ENCODE measurements at regions not wholly inside any gene's neighbourhood (a gene's known extent, or its start where the extent isn't known, plus 50 kb on each side); places are given as distances from the start of the nearest gene placed in this dataset.

DNA sequence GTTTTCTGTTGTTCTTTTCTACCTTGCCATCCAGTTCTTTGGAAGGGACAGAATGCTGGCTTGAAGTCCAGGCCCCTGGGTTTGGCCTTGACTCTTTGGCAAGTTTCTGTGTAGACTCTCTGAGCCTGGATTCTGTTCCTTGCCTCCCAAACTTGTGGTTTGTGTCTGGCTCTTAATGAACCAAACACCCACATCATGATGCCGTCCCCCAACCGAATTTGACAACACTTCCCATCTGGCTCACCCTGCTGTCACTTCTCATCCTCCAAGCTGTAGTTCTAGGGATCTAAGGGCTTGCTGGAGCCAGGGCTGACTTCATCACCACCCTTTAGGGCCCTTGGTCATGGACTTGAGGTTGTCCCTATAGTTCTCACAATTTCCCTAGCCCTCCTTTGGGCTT, 68.9 kb upstream of the CELF4 start:
- WGBS (ENCODE audit: insufficient coverage, low coverage, low lambda C conversion rate, missing lambda C conversion rate) = 84% methylated on average over 2 of the region's 2 CpGs
- intact Hi-C loops (cut with DNase I) = no loop called here
- Histone ChIP-seq H3K27ac (no peak overlapping the region), H3K36me3 (no peaks in the 10 kb centered on the region), H3K4me1 (no peaks in the 10 kb centered on the region), H3K27me3 (no peaks in the 10 kb centered on the region), H3K4me3 (no peak overlapping the region), H3K9me3 (no peaks in the 10 kb centered on the region)
- ATAC-seq = no peak
- DNase-seq = no peak
- TF ChIP-seq, protein P1, sequence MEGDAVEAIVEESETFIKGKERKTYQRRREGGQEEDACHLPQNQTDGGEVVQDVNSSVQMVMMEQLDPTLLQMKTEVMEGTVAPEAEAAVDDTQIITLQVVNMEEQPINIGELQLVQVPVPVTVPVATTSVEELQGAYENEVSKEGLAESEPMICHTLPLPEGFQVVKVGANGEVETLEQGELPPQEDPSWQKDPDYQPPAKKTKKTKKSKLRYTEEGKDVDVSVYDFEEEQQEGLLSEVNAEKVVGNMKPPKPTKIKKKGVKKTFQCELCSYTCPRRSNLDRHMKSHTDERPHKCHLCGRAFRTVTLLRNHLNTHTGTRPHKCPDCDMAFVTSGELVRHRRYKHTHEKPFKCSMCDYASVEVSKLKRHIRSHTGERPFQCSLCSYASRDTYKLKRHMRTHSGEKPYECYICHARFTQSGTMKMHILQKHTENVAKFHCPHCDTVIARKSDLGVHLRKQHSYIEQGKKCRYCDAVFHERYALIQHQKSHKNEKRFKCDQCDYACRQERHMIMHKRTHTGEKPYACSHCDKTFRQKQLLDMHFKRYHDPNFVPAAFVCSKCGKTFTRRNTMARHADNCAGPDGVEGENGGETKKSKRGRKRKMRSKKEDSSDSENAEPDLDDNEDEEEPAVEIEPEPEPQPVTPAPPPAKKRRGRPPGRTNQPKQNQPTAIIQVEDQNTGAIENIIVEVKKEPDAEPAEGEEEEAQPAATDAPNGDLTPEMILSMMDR (IDR thresholded peaks at IDR 0.05) = no peak
- TF ChIP-seq POLR2A (IDR thresholded peaks at IDR 0.05) = no peak

- DNase-seq (no peak), ATAC-seq (no peak)
- 56% methylated on average over 4 of the region's 4 CpGs for WGBS (ENCODE audit: insufficient coverage, low coverage, low lambda C conversion rate, missing lambda C conversion rate)
- no peaks in the 10 kb centered on the region for H3K9me3 ChIP-seq
- H3K36me3 ChIP-seq = no peaks in the 10 kb centered on the region
- H3K4me3 ChIP-seq = no peak overlapping the region
- no peak for TF ChIP-seq POLR2A (IDR thresholded peaks at IDR 0.05)
- H3K27ac ChIP-seq = no peak overlapping the region
- intact Hi-C loops (cut with DNase I) = no loop called here
- no peaks in the 10 kb centered on the region for H3K4me1 ChIP-seq
- H3K27me3 ChIP-seq = no peaks in the 10 kb centered on the region
These were observed 65.8 kb upstream of the CELF4 start for GRCh38 chr18:37631422-37631821.

GRCh38 chr18:37630334-37630733, 64.7 kb upstream of the CELF4 start:
- 33% methylated on average over 1 of the region's 2 CpGs for WGBS (ENCODE audit: insufficient coverage, low coverage, low lambda C conversion rate, missing lambda C conversion rate)
- Histone ChIP-seq H3K36me3 (no peaks in the 10 kb centered on the region), H3K27me3 (no peaks in the 10 kb centered on the region), H3K4me3 (no peak overlapping the region), H3K27ac (no peak overlapping the region), H3K9me3 (no peaks in the 10 kb centered on the region), H3K4me1 (no peaks in the 10 kb centered on the region)
- DNase-seq = no peak
- no peak for ATAC-seq
- intact Hi-C loops (cut with DNase I) = no loop called here
- TF ChIP-seq POLR2A (IDR thresholded peaks at IDR 0.05) = no peak
- TF ChIP-seq, protein P1 (IDR thresholded peaks at IDR 0.05) = no peak

- Histone ChIP-seq H3K27ac (no peak overlapping the region), H3K27me3 (no peaks in the 10 kb centered on the region), H3K4me1 (no peaks in the 10 kb centered on the region), H3K9me3 (no peaks in the 10 kb centered on the region), H3K36me3 (no peaks in the 10 kb centered on the region), H3K4me3 (no peak overlapping the region)
- intact Hi-C loops (cut with DNase I) = no loop called here
- DNase-seq (no peak), ATAC-seq (no peak)
- WGBS (ENCODE audit: insufficient coverage, low coverage, low lambda C conversion rate, missing lambda C conversion rate) = 0% methylated on average over 2 of the region's 3 CpGs
- TF ChIP-seq, protein P1 (IDR thresholded peaks at IDR 0.05) = no peak
- TF ChIP-seq POLR2A (IDR thresholded peaks at IDR 0.05) = no peak
These were observed 63.0 kb upstream of the CELF4 start for GRCh38 chr18:37628470-37629220.

DNA sequence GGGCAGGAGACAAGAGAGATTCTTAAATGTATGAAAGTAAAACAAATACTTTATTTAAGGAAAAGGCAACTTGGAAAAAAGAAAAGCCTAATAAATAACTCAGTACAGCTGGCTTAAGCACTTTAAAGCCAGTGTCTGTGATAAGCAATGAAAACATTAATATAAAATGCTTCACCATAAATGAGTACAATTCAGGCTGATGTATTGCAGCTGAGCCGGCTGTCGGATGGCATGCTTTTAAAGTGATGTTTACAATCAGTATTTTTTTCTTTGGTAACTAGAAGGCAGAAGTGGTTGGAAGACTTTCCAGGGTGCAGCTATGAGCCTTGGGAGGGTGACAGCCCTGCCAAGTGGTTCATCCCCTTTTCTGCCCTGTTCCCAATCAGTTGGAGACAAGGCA, 58.7 kb upstream of the CELF4 start:
- H3K9me3 ChIP-seq = no peaks in the 10 kb centered on the region
- no peak overlapping the region for H3K4me3 ChIP-seq
- TF ChIP-seq POLR2A (IDR thresholded peaks at IDR 0.05) = no peak
- TF ChIP-seq, protein P1 (IDR thresholded peaks at IDR 0.05) = no peak
- intact Hi-C loops (cut with DNase I) = no loop called here
- ATAC-seq (no peak), DNase-seq (no peak)
- no peaks in the 10 kb centered on the region for H3K36me3 ChIP-seq
- no peaks in the 10 kb centered on the region for H3K27me3 ChIP-seq
- 68% methylated on average over 2 of the region's 2 CpGs for WGBS (ENCODE audit: insufficient coverage, low coverage, low lambda C conversion rate, missing lambda C conversion rate)
- no peak overlapping the region for H3K27ac ChIP-seq
- H3K4me1 ChIP-seq = no peaks in the 10 kb centered on the region
